Ascending aorta (tissue), 2 donors: ENCODE measurements at regions not wholly inside any gene's neighbourhood (a gene's known extent, or its start where the extent isn't known, plus 50 kb on each side); places are given as distances from the start of the nearest gene placed in this dataset.
"Not testable (repeated sequence)": the region's sequence is repeated elsewhere in the genome, so short reads cannot be mapped to it uniquely, and the experiment has no call there.

Experiments used
- DNase-seq, 2 donors: peaks; one replicate each; pipeline ENCODE4 v3.0.0-alpha.2; 2019; ENCODE audit warnings: low spot score in 2 of 2
- H3K27ac ChIP-seq, 2 donors: fragments of 200-600 bp; sonication (generic); one replicate each; pipeline ENCODE4 v1.5.1; 2016 to 2017; ENCODE audit warnings: mild to moderate bottlenecking in 1 of 2
- H3K27me3 ChIP-seq: fragments of 200-600 bp; sonication (generic); one replicate; pipeline ENCODE4 v1.5.1; 2017
- H3K36me3 ChIP-seq, 2 donors: fragments of 200-600 bp; sonication (generic); one replicate each; pipeline ENCODE4 v1.5.1; 2016
- H3K4me1 ChIP-seq, 2 donors: fragments of 200-600 bp; sonication (generic); one replicate each; pipeline ENCODE4 v1.5.1; 2016 to 2017; ENCODE audit warnings: mild to moderate bottlenecking in 1 of 2
- H3K4me3 ChIP-seq, 2 donors: fragments of 200-600 bp; sonication (generic); one replicate each; pipeline ENCODE4 v1.5.1; 2016 to 2017; ENCODE audit warnings: mild to moderate bottlenecking in 1 of 2
- H3K9me3 ChIP-seq, 2 donors: fragments of 200-600 bp; sonication (generic); one replicate each; pipeline ENCODE4 v1.5.1; 2016
- intact Hi-C: fragments of 100-400 bp; cut with DNase I; formaldehyde crosslinking; loops from one replicate; pipeline ENCODE4 v1.15.1; 2023
- TF ChIP-seq, protein P1 (sequence below), 3 experiments: fragments of 200-600 bp in 2 of 3; fragments of 450-650 bp in 1 of 3; sonication (generic) in 2 of 3; IDR thresholded peaks; one replicate each; pipeline ENCODE4 v1.5.1; 2016 to 2019; ENCODE audit warnings: antibody characterized with exemption in 3 of 3, mild to moderate bottlenecking in 1 of 3, moderate library complexity in 1 of 3

- intact Hi-C loops: no loop called here
- H3K4me3 ChIP-seq: no peak overlapping the region
- no peaks in the 10 kb centered on the region for H3K27me3 ChIP-seq
- TF ChIP-seq, protein P1, sequence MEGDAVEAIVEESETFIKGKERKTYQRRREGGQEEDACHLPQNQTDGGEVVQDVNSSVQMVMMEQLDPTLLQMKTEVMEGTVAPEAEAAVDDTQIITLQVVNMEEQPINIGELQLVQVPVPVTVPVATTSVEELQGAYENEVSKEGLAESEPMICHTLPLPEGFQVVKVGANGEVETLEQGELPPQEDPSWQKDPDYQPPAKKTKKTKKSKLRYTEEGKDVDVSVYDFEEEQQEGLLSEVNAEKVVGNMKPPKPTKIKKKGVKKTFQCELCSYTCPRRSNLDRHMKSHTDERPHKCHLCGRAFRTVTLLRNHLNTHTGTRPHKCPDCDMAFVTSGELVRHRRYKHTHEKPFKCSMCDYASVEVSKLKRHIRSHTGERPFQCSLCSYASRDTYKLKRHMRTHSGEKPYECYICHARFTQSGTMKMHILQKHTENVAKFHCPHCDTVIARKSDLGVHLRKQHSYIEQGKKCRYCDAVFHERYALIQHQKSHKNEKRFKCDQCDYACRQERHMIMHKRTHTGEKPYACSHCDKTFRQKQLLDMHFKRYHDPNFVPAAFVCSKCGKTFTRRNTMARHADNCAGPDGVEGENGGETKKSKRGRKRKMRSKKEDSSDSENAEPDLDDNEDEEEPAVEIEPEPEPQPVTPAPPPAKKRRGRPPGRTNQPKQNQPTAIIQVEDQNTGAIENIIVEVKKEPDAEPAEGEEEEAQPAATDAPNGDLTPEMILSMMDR (IDR thresholded peaks at IDR 0.05): no peak
- no peak for DNase-seq
- H3K27ac ChIP-seq: no peak overlapping the region
- H3K4me1 ChIP-seq: peaks cover 0 to 2% of the 10 kb centered on the region in 2 donors
- H3K36me3 ChIP-seq: no peaks in the 10 kb centered on the region
- H3K9me3 ChIP-seq: no peaks in the 10 kb centered on the region
Measured at GRCh38 chr2:109669731-109670130, 55.6 kb downstream of the SOWAHC start.

- TF ChIP-seq, protein P1 (IDR thresholded peaks at IDR 0.05): no peak
- no peaks in the 10 kb centered on the region for H3K9me3 ChIP-seq
- intact Hi-C loops: no loop called here
- DNase-seq: no peak
- H3K27ac ChIP-seq: no peak overlapping the region
- no peaks in the 10 kb centered on the region for H3K36me3 ChIP-seq
- no peaks in the 10 kb centered on the region for H3K27me3 ChIP-seq
- peaks cover 0 to 2% of the 10 kb centered on the region in 2 donors for H3K4me1 ChIP-seq
- H3K4me3 ChIP-seq: no peak overlapping the region
Measured at GRCh38 chr2:109670556-109671411, 56.6 kb downstream of the SOWAHC start.

DNA sequence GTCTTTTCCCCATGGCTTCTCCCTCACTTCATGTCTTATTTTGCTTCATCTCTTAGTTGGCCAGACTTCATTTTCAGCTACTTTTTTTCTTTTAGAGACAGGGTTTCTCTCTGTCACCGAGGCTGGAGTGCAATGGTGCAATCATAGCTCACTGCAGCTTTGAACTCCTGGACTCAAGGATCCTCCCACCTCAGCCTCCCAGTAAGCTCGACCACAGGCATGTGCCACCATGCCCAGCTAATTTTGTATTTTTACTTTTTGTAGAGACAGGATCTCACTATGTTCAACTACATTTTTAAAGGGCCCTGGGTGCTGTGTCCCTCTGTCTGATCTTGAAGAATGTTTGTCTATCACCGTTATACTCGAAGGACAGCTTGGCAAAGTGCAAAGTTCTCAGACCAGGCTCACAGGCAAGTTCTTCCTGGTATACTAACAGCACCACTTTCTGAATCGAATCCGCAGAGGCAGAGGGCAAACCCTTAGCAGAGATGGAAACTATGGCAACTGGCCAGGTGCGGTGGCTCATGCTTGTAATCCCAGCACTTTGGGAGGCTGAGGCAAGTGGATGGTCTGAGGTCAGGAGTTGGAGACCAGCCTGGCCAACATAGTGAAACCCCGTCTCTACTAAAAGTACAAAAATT is 60.9 kb downstream of the SOWAHC start:
- Histone ChIP-seq H3K9me3 (no peaks in the 10 kb centered on the region), H3K27me3 (no peaks in the 10 kb centered on the region), H3K27ac (no peak overlapping the region), H3K4me1 (no peaks in the 10 kb centered on the region), H3K36me3 (no peaks in the 10 kb centered on the region), H3K4me3 (no peak overlapping the region)
- DNase-seq: no peak
- intact Hi-C loops: no loop called here
- TF ChIP-seq, protein P1 (IDR thresholded peaks at IDR 0.05): no peak

- Histone ChIP-seq H3K27ac (no peak overlapping the region), H3K4me1 (no peaks in the 10 kb centered on the region), H3K27me3 (no peaks in the 10 kb centered on the region), H3K9me3 (no peaks in the 10 kb centered on the region), H3K4me3 (no peak overlapping the region), H3K36me3 (no peaks in the 10 kb centered on the region)
- no peak for DNase-seq
- TF ChIP-seq, protein P1 (IDR thresholded peaks at IDR 0.05): no peak
- intact Hi-C loops: no loop called here
Measured at GRCh38 chr2:109675666-109676345, 61.6 kb downstream of the SOWAHC start.

GRCh38 chr2:109676346-109676902 is 62.3 kb downstream of the SOWAHC start:
- TF ChIP-seq, protein P1 (IDR thresholded peaks at IDR 0.05): no peak
- Histone ChIP-seq H3K27me3 (no peaks in the 10 kb centered on the region), H3K4me3 (no peak overlapping the region), H3K36me3 (no peaks in the 10 kb centered on the region), H3K27ac (no peak overlapping the region), H3K4me1 (no peaks in the 10 kb centered on the region), H3K9me3 (no peaks in the 10 kb centered on the region)
- intact Hi-C loops: no loop called here
- DNase-seq: no peak

DNA sequence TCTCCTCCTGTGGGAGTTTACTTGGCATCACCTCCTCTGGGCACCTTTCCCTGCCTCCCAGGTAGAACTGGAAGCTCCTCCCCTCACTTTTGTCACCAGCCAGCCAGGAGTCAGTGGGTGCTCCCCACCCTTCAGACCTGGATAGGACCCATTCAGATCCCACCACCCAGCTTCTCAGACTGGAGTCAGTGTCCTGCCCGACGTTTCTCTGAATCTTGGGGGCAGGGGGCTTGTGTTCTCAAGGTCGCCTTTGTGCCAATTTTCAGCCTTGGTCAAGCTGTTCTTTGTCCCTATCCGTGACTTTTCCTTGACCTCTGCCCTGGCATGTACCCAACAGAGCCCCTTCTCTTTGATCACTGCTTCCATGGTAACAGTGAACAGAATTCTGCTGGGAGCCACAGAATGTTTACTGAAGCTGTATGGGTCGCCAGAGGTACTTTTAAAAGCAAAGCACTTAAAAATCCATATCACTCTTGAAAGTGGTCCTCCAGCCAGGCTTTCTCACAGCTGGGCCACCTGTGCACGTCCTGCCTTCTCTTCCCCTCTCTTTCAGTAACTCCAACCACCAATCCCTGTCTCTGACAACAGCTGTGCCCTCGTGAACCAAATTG is 63.1 kb downstream of the SOWAHC start:
- intact Hi-C loops, H3K27me3 ChIP-seq, DNase-seq, H3K27ac ChIP-seq, H3K4me1 ChIP-seq, H3K4me3 ChIP-seq, H3K36me3 ChIP-seq, H3K9me3 ChIP-seq: not testable (repeated sequence)
